Loucy (cell line): ENCODE measurements at regions not wholly inside any gene's neighbourhood (a gene's known extent, or its start where the extent isn't known, plus 50 kb on each side); places are given as distances from the start of the nearest gene placed in this dataset.

Experiments
- CTCF ChIP-seq: fragments of 200-600 bp; sonication (generic); conservative IDR thresholded peaks from 2 replicates; pipeline ENCODE4 v1.5.1; 2014; ENCODE audit warnings: mild to moderate bottlenecking, antibody characterized with exemption, low read length
- EZH2phosphoT487 ChIP-seq: fragments of 200-600 bp; IDR thresholded peaks from 2 replicates; pipeline ENCODE4 v1.6.1; 2018; ENCODE audit warnings: antibody characterized with exemption, mild to moderate bottlenecking, moderate library complexity, borderline replicate concordance

GRCh38 chr2:120589771-120590608 is 145.7 kb upstream of the GLI2 start:
- TF ChIP-seq CTCF (no peak), EZH2phosphoT487 (no peak)
